ENCODE measurements at regions not wholly inside any gene's neighbourhood (a gene's known extent, or its start where the extent isn't known, plus 50 kb on each side); places are given as distances from the start of the nearest gene placed in this dataset.

DNA sequence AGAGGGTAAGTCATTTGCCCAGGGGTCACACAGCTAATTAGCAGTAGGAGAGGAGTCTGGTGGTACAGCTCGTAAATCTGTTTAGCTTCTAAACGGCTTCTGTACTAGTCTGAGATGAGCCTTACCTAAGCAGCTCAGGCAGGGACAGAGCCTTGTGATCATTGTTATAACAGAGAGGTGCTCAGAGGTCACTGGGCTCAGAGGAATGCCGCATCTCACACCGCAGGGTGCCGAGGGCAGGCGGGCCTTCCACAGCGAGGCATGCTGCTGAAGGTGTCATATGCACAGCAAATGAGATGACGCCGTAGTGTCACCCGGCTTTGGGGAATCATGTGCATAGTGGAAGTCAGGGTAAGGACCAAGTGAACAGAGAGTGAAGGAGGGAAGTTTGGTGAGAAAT is 305.2 kb upstream of the FMN2 start:
- Histone ChIP-seq H2AK5ac (ENCODE audit: low read length) (no peak overlapping the region), H2BK12ac (ENCODE audit: low read length) (no peak overlapping the region), H3K23ac (ENCODE audit: low read length) (no peak overlapping the region), H3K79me2 (ENCODE audit: control insufficient read depth, insufficient read depth, low read length, poor library complexity) (no peaks in the 10 kb centered on the region), H3K4me1 (ENCODE audit: control insufficient read depth in 1 of 2, insufficient read depth in 2 of 2, low read length in 2 of 2) (no peaks in the 10 kb centered on the region), H3K18ac (ENCODE audit: low read length) (no peak overlapping the region), H3K79me1 (ENCODE audit: low read length) (no peaks in the 10 kb centered on the region), H3K27me3 (ENCODE audit: insufficient read depth, low read length) (no peaks in the 10 kb centered on the region), H3K36me3 (ENCODE audit: control insufficient read depth in 1 of 2, insufficient read depth in 2 of 2, low read length in 2 of 2) (no peaks in the 10 kb centered on the region), H3K14ac (ENCODE audit: low read length) (no peak overlapping the region), H2BK120ac (ENCODE audit: insufficient read depth, low read length, poor library complexity) (no peak overlapping the region), H3K27ac (ENCODE audit: low read depth, low read length) (no peak overlapping the region), H3K4me3 (ENCODE audit: low read depth, low read length) (no peak overlapping the region), H3K4me2 (ENCODE audit: low read length) (no peak overlapping the region), H4K8ac (ENCODE audit: low read depth, low read length) (no peak overlapping the region), H3K9me3 (ENCODE audit: insufficient read depth, low read depth, low read length) (peaks cover 2% of the 10 kb centered on the region), H2AFZ (ENCODE audit: insufficient read depth, low read length, poor library complexity) (no peak overlapping the region), H3K4ac (ENCODE audit: low read depth, low read length) (no peak overlapping the region), H4K91ac (ENCODE audit: low read depth, low read length) (no peak overlapping the region), H3K9ac (ENCODE audit: low read length) (no peak overlapping the region), H2BK5ac (ENCODE audit: low read depth, low read length, poor library complexity) (no peak overlapping the region), H4K12ac (ENCODE audit: low read depth, low read length) (no peak overlapping the region)
- DNase-seq = no peak
- no CpG with 5 or more reads among the region's 10 CpGs for WGBS (ENCODE audit: extremely low coverage, insufficient coverage, insufficient read length)

DNA sequence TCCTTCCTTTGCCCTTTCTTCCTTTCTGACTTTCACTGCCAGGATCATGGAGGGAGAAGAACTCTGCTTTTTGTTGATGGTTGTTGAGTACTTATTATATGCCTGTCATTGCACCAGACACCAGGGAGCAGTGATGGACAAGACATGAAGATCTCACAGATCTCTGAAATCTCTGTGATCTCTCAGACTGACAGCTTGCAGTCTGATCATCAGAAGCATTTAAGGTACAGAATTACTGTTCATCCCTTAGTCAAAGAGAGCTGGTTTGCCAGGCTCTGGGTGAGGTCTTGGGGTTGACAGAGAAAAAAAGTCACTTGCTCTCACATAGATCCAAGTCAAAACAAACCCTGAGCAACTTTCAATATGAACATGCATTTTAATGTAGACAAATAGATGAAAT is 299.5 kb upstream of the FMN2 start:
- Histone ChIP-seq H3K79me1 (ENCODE audit: low read length) (no peaks in the 10 kb centered on the region), H3K36me3 (ENCODE audit: control insufficient read depth in 1 of 2, insufficient read depth in 2 of 2, low read length in 2 of 2) (no peaks in the 10 kb centered on the region), H4K91ac (ENCODE audit: low read depth, low read length) (no peak overlapping the region), H3K4me2 (ENCODE audit: low read length) (no peak overlapping the region), H3K9me3 (ENCODE audit: insufficient read depth, low read depth, low read length) (no peaks in the 10 kb centered on the region), H3K4me1 (ENCODE audit: control insufficient read depth in 1 of 2, insufficient read depth in 2 of 2, low read length in 2 of 2) (no peaks in the 10 kb centered on the region), H4K8ac (ENCODE audit: low read depth, low read length) (no peak overlapping the region), H3K79me2 (ENCODE audit: control insufficient read depth, insufficient read depth, low read length, poor library complexity) (no peaks in the 10 kb centered on the region), H2BK120ac (ENCODE audit: insufficient read depth, low read length, poor library complexity) (no peak overlapping the region), H4K12ac (ENCODE audit: low read depth, low read length) (no peak overlapping the region), H3K27me3 (ENCODE audit: insufficient read depth, low read length) (no peaks in the 10 kb centered on the region), H2AK5ac (ENCODE audit: low read length) (no peak overlapping the region), H3K4me3 (ENCODE audit: low read depth, low read length) (no peak overlapping the region), H3K27ac (ENCODE audit: low read depth, low read length) (no peak overlapping the region), H3K23ac (ENCODE audit: low read length) (no peak overlapping the region), H2BK5ac (ENCODE audit: low read depth, low read length, poor library complexity) (no peak overlapping the region), H3K4ac (ENCODE audit: low read depth, low read length) (no peak overlapping the region), H3K9ac (ENCODE audit: low read length) (no peak overlapping the region), H3K18ac (ENCODE audit: low read length) (no peak overlapping the region), H2BK12ac (ENCODE audit: low read length) (no peak overlapping the region), H3K14ac (ENCODE audit: low read length) (no peak overlapping the region), H2AFZ (ENCODE audit: insufficient read depth, low read length, poor library complexity) (no peak overlapping the region)
- DNase-seq = no peak

DNA sequence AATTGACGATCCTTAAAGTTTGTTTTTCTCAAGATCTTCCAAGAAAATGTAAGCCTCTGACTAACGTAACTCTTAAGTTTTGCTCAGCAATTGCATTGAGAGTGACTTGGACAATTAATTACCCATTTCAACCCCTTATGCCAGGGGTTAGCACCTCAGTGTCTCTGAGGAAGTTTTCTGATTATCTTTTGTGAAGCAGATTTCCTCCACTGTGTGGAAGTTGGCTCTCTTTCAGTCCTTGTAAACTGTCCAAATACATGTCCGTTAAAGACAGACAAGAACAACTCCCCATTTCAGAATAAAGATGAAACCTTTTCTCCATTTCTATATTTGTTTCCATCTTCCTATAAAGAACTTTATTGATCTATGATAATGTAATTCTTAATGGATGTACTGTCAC is 296.4 kb upstream of the FMN2 start:
- H2BK12ac ChIP-seq (ENCODE audit: low read length) = no peak overlapping the region
- H3K4me2 ChIP-seq (ENCODE audit: low read length) = no peak overlapping the region
- H3K9ac ChIP-seq (ENCODE audit: low read length) = no peak overlapping the region
- no peaks in the 10 kb centered on the region for H3K27me3 ChIP-seq (ENCODE audit: insufficient read depth, low read length)
- H2AFZ ChIP-seq (ENCODE audit: insufficient read depth, low read length, poor library complexity) = no peak overlapping the region
- no peak overlapping the region for H3K4ac ChIP-seq (ENCODE audit: low read depth, low read length)
- no peak overlapping the region for H3K14ac ChIP-seq (ENCODE audit: low read length)
- H3K23ac ChIP-seq (ENCODE audit: low read length) = no peak overlapping the region
- DNase-seq = no peak
- no peak overlapping the region for H3K18ac ChIP-seq (ENCODE audit: low read length)
- H3K9me3 ChIP-seq (ENCODE audit: insufficient read depth, low read depth, low read length) = no peaks in the 10 kb centered on the region
- H3K4me3 ChIP-seq (ENCODE audit: low read depth, low read length) = no peak overlapping the region
- H3K27ac ChIP-seq (ENCODE audit: low read depth, low read length) = no peak overlapping the region
- no peak overlapping the region for H2BK5ac ChIP-seq (ENCODE audit: low read depth, low read length, poor library complexity)
- H2BK120ac ChIP-seq (ENCODE audit: insufficient read depth, low read length, poor library complexity) = no peak overlapping the region
- H2AK5ac ChIP-seq (ENCODE audit: low read length) = no peak overlapping the region
- H4K91ac ChIP-seq (ENCODE audit: low read depth, low read length) = no peak overlapping the region
- WGBS (ENCODE audit: extremely low coverage, insufficient coverage, insufficient read length) = no CpG with 5 or more reads among the region's 3 CpGs
- H3K4me1 ChIP-seq (ENCODE audit: control insufficient read depth in 1 of 2, insufficient read depth in 2 of 2, low read length in 2 of 2) = no peaks in the 10 kb centered on the region
- H3K36me3 ChIP-seq (ENCODE audit: control insufficient read depth in 1 of 2, insufficient read depth in 2 of 2, low read length in 2 of 2) = no peaks in the 10 kb centered on the region
- H4K8ac ChIP-seq (ENCODE audit: low read depth, low read length) = no peak overlapping the region
- H3K79me1 ChIP-seq (ENCODE audit: low read length) = no peaks in the 10 kb centered on the region
- H4K12ac ChIP-seq (ENCODE audit: low read depth, low read length) = no peak overlapping the region
- H3K79me2 ChIP-seq (ENCODE audit: control insufficient read depth, insufficient read depth, low read length, poor library complexity) = no peaks in the 10 kb centered on the region

DNA sequence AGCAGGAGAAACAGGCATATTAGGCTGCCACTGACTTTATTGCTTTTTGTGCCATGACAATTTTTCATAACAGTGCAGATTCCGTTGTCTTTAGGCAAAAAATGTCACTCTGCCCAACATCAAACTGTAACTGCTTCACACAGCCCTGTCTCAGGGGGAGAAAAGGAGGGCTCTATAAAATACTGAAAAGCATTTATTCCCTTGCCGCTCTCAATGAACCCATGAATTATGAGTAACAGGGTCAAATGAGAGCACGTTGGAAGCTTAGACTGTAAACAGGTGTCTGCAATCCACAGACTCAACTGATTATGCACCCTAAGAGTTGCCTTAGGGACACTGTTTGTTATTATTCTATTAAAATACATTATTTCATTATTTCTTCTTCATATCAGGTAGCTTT is 292.1 kb upstream of the FMN2 start:
- H3K18ac ChIP-seq (ENCODE audit: low read length) = no peak overlapping the region
- no peaks in the 10 kb centered on the region for H3K27me3 ChIP-seq (ENCODE audit: insufficient read depth, low read length)
- no peaks in the 10 kb centered on the region for H3K36me3 ChIP-seq (ENCODE audit: control insufficient read depth in 1 of 2, insufficient read depth in 2 of 2, low read length in 2 of 2)
- H3K79me2 ChIP-seq (ENCODE audit: control insufficient read depth, insufficient read depth, low read length, poor library complexity) = no peaks in the 10 kb centered on the region
- peaks cover 3 to 6% of the 10 kb centered on the region in 2 experiments for H3K4me1 ChIP-seq (ENCODE audit: control insufficient read depth in 1 of 2, insufficient read depth in 2 of 2, low read length in 2 of 2)
- H3K4ac ChIP-seq (ENCODE audit: low read depth, low read length) = no peak overlapping the region
- H4K12ac ChIP-seq (ENCODE audit: low read depth, low read length) = no peak overlapping the region
- H4K91ac ChIP-seq (ENCODE audit: low read depth, low read length) = no peak overlapping the region
- H2BK5ac ChIP-seq (ENCODE audit: low read depth, low read length, poor library complexity) = no peak overlapping the region
- H3K9ac ChIP-seq (ENCODE audit: low read length) = no peak overlapping the region
- no peaks in the 10 kb centered on the region for H3K9me3 ChIP-seq (ENCODE audit: insufficient read depth, low read depth, low read length)
- H3K4me2 ChIP-seq (ENCODE audit: low read length) = no peak overlapping the region
- no peak overlapping the region for H3K14ac ChIP-seq (ENCODE audit: low read length)
- no peak overlapping the region for H3K27ac ChIP-seq (ENCODE audit: low read depth, low read length)
- H2BK120ac ChIP-seq (ENCODE audit: insufficient read depth, low read length, poor library complexity) = no peak overlapping the region
- no peak overlapping the region for H3K23ac ChIP-seq (ENCODE audit: low read length)
- H4K8ac ChIP-seq (ENCODE audit: low read depth, low read length) = no peak overlapping the region
- H3K4me3 ChIP-seq (ENCODE audit: low read depth, low read length) = no peak overlapping the region
- no peak overlapping the region for H2BK12ac ChIP-seq (ENCODE audit: low read length)
- H2AK5ac ChIP-seq (ENCODE audit: low read length) = no peak overlapping the region
- no peak for DNase-seq
- no peak overlapping the region for H2AFZ ChIP-seq (ENCODE audit: insufficient read depth, low read length, poor library complexity)
- WGBS (ENCODE audit: extremely low coverage, insufficient coverage, insufficient read length) = no CpG with 5 or more reads among the region's 3 CpGs
- no peaks in the 10 kb centered on the region for H3K79me1 ChIP-seq (ENCODE audit: low read length)

DNA sequence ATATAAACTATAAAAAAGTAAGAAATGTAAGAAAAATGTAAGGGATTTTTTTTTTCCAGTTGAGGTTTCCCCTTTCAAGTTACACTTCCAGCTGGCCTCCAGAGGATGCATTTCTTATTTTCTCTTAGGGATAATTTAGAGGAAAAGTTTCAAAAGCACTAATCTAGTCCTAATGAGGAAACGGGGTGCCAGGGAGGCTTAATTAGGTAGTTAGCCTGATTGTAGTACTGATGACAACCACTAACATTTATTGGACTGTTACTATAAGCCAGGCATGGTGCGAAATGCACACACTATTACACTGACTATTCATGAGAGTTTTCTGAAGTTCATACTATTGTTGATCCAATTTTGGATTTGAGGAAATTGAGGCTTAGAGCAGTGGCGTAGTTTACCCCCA is 290.8 kb upstream of the FMN2 start:
- no peak overlapping the region for H3K18ac ChIP-seq (ENCODE audit: low read length)
- H3K23ac ChIP-seq (ENCODE audit: low read length) = no peak overlapping the region
- no peak overlapping the region for H4K91ac ChIP-seq (ENCODE audit: low read depth, low read length)
- H3K27me3 ChIP-seq (ENCODE audit: insufficient read depth, low read length) = no peaks in the 10 kb centered on the region
- H3K4me3 ChIP-seq (ENCODE audit: low read depth, low read length) = no peak overlapping the region
- H4K12ac ChIP-seq (ENCODE audit: low read depth, low read length) = no peak overlapping the region
- no peaks in the 10 kb centered on the region for H3K36me3 ChIP-seq (ENCODE audit: control insufficient read depth in 1 of 2, insufficient read depth in 2 of 2, low read length in 2 of 2)
- H3K4me1 ChIP-seq (ENCODE audit: control insufficient read depth in 1 of 2, insufficient read depth in 2 of 2, low read length in 2 of 2) = peaks cover 3 to 6% of the 10 kb centered on the region in 2 experiments
- no peak overlapping the region for H2BK120ac ChIP-seq (ENCODE audit: insufficient read depth, low read length, poor library complexity)
- WGBS (ENCODE audit: extremely low coverage, insufficient coverage, insufficient read length) = no CpG with 5 or more reads among the region's 3 CpGs
- H3K79me2 ChIP-seq (ENCODE audit: control insufficient read depth, insufficient read depth, low read length, poor library complexity) = no peaks in the 10 kb centered on the region
- H3K4me2 ChIP-seq (ENCODE audit: low read length) = no peak overlapping the region
- H3K27ac ChIP-seq (ENCODE audit: low read depth, low read length) = no peak overlapping the region
- no peak overlapping the region for H2AK5ac ChIP-seq (ENCODE audit: low read length)
- H3K79me1 ChIP-seq (ENCODE audit: low read length) = no peaks in the 10 kb centered on the region
- no peaks in the 10 kb centered on the region for H3K9me3 ChIP-seq (ENCODE audit: insufficient read depth, low read depth, low read length)
- DNase-seq = no peak
- no peak overlapping the region for H3K4ac ChIP-seq (ENCODE audit: low read depth, low read length)
- H2BK5ac ChIP-seq (ENCODE audit: low read depth, low read length, poor library complexity) = no peak overlapping the region
- no peak overlapping the region for H3K14ac ChIP-seq (ENCODE audit: low read length)
- no peak overlapping the region for H2AFZ ChIP-seq (ENCODE audit: insufficient read depth, low read length, poor library complexity)
- no peak overlapping the region for H4K8ac ChIP-seq (ENCODE audit: low read depth, low read length)
- H2BK12ac ChIP-seq (ENCODE audit: low read length) = no peak overlapping the region
- no peak overlapping the region for H3K9ac ChIP-seq (ENCODE audit: low read length)

Measured in trophoblast cell (in vitro differentiated cells and primary cell).